GM12878 (cell line): ENCODE measurements at regions not wholly inside any gene's neighbourhood (a gene's known extent, or its start where the extent isn't known, plus 50 kb on each side); places are given as distances from the start of the nearest gene placed in this dataset.

Source experiments
- ATAC-seq: fragments of 200-7000 bp; cut with Tn5 transposase; 3 replicates; pipeline ENCODE4 v1.9.1; 2020; ENCODE audit warnings: mild to moderate bottlenecking, moderate library complexity
- BruUV-seq: library from RNA; stranded (reverse); fragments of 400-500 nt; replicated peaks from 2 replicates; lab custom pipeline; 2021; lab: Mats Ljungman, UMichigan
- CTCF ChIA-PET: fragments of 300-600 bp; sonication (Branson Sonifier 250); formaldehyde crosslinking; extraction: SDS; loops from one replicate; lab custom pipeline; 2021; ENCODE audit warnings: inconsistent platforms; lab: Yijun Ruan, JAX
- POLR2A ChIA-PET: fragments of 350-600 bp; formaldehyde crosslinking; extraction: SDS; loops from one replicate; lab custom pipeline; 2021; ENCODE audit warnings: inconsistent platforms; lab: Charles Lee
- RAD21 ChIA-PET: fragments of 300-600 bp; sonication (Branson Sonifier 250); formaldehyde crosslinking; loops from one replicate; lab custom pipeline; 2023; ENCODE audit warnings: antibody characterized with exemption; ENCODE audit not compliant: unreplicated experiment; lab: Charles Lee
- SMC1A ChIA-PET: fragments of 300-600 bp; sonication (Branson Sonifier 250); formaldehyde crosslinking; loops from one replicate; lab custom pipeline; 2023; ENCODE audit not compliant: unreplicated experiment, uncharacterized antibody; lab: Charles Lee
- DNase-seq: peaks from one replicate; pipeline ENCODE4 v3.0.0-alpha.2; 2011; ENCODE audit warnings: low read depth, low spot score
- FAIRE-seq: peaks from 3 replicates; lab custom pipeline; 2011; peaks lifted over from hg19 to GRCh38; lab: Jason Lieb, UNC
- H2AFZ ChIP-seq: 2 replicates; pipeline ENCODE4 v1.6.0; 2011; ENCODE audit warnings: low read depth, low read length, control low read depth; ENCODE audit not compliant: control insufficient read depth
- H3K27ac ChIP-seq: 2 replicates; pipeline ENCODE4 v1.5.1; 2011; ENCODE audit warnings: control low read depth; ENCODE audit not compliant: control insufficient read depth, insufficient read depth
- H3K27me3 ChIP-seq, 2 experiments: replicated peaks in 1 of 2; 2 replicates each; pipeline versions ENCODE4 v1.6.0 to v1.6.1; 2011; ENCODE audit warnings: low read length in 1 of 2; ENCODE audit not compliant: control insufficient read depth in 2 of 2, insufficient read depth in 2 of 2
- H3K36me3 ChIP-seq, 2 experiments: 2 replicates each; pipeline ENCODE4 v1.5.1; 2011; ENCODE audit warnings: low read length in 1 of 2; ENCODE audit not compliant: control insufficient read depth in 2 of 2, insufficient read depth in 2 of 2
- H3K4me1 ChIP-seq: 2 replicates; pipeline ENCODE4 v1.6.1; 2011; ENCODE audit warnings: mild to moderate bottlenecking, low read length, moderate library complexity, mixed read lengths; ENCODE audit not compliant: control insufficient read depth, insufficient read depth
- H3K4me2 ChIP-seq: 2 replicates; pipeline ENCODE4 v1.6.0; 2011; ENCODE audit warnings: control low read depth; ENCODE audit not compliant: control insufficient read depth, insufficient read depth
- H3K4me3 ChIP-seq: fragments of 200-600 bp; sonication (generic); 2 replicates; pipeline ENCODE4 v1.5.1; 2016
- H3K79me2 ChIP-seq: 2 replicates; pipeline ENCODE4 v1.6.0; 2011; ENCODE audit warnings: low read length; ENCODE audit not compliant: control insufficient read depth, insufficient read depth
- H3K9ac ChIP-seq: 2 replicates; pipeline ENCODE4 v1.8.0; 2011; ENCODE audit warnings: low read length, control low read depth, mixed read lengths; ENCODE audit not compliant: control insufficient read depth, insufficient read depth
- H3K9me3 ChIP-seq: replicated peaks from 3 replicates; pipeline ENCODE4 v1.5.1; 2011; ENCODE audit warnings: mild to moderate bottlenecking, low read length; ENCODE audit not compliant: control insufficient read depth, insufficient read depth
- H4K20me1 ChIP-seq: 2 replicates; pipeline ENCODE4 v1.6.0; 2011; ENCODE audit not compliant: control insufficient read depth, insufficient read depth
- FOXK2 ChIP-seq: fragments of 450-650 bp; IDR thresholded peaks from 2 replicates; pipeline ENCODE4 v1.6.1; 2017; ENCODE audit warnings: mild to moderate bottlenecking, moderate library complexity
- SIN3A ChIP-seq: IDR thresholded peaks from 2 replicates; pipeline ENCODE4 v1.6.1; 2012; ENCODE audit warnings: low read depth, low read length, improper control_type of control experiment
- ZNF622 ChIP-seq: fragments of 450-650 bp; IDR thresholded peaks from 2 replicates; pipeline ENCODE4 v1.6.1; 2017; ENCODE audit warnings: mild to moderate bottlenecking, inconsistent platforms
- WGBS: methylation state at CpG from one replicate; pipeline ENCODE4 v1.1.6; 2016; ENCODE audit warnings: low lambda C conversion rate; ENCODE audit not compliant: insufficient replicate concordance, insufficient coverage; ENCODE audit errors: missing lambda C conversion rate; 5-methylcytosine and 5-hydroxymethylcytosine counted together
- in situ Hi-C: fragments of 300-500 bp; cut with MboI; formaldehyde crosslinking; loops from 9 replicates; pipeline ENCODE4 v1.14.3; 2018; ENCODE audit warnings: mixed read lengths
- intact Hi-C: fragments of 100-400 bp; cut with micrococcal nuclease; formaldehyde crosslinking; loops from one replicate; pipeline ENCODE4 v1.14.2; 2022; ENCODE audit not compliant: unreplicated experiment
- TF ChIP-seq, protein P1 (sequence below): fragments of 450-650 bp; IDR thresholded peaks from 2 replicates; pipeline ENCODE4 v1.6.1; 2017; ENCODE audit warnings: mild to moderate bottlenecking, low read depth, inconsistent platforms; ENCODE audit not compliant: poor library complexity, severe bottlenecking
- TF ChIP-seq, protein P2 (sequence below): IDR thresholded peaks from 2 replicates; pipeline ENCODE4 v1.6.1; 2012; ENCODE audit warnings: low read depth, low read length, improper control_type of control experiment

DNA sequence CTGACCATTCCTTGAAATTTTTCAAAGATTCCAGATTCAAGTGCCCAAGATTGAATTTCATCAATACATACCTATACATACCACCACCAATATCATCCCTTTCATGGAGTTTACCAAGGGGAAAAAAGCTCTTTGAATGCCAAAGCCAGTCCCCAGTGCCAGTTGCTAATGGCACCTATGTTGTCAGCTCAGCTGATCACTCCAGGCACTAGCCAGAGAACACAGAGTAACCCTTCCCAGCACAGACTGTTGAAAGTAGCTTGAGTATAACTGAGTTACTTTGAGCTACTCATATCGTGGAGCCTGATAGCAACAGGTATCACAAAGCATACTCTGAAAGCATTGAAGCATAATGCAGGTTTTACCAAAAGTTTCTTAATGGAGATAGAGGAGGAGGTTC is 133.9 kb upstream of the NFIA start:
- H2AFZ ChIP-seq, result no peak overlapping the region
- BruUV-seq, result no TSS peak
- no peaks in the 10 kb centered on the region for H3K79me2 ChIP-seq
- no peak for ATAC-seq
- ChIA-PET SMC1A (no interaction called here), POLR2A (no interaction called here), CTCF (no interaction called here)
- H3K9me3 ChIP-seq, result no peaks in the 10 kb centered on the region
- H3K4me2 ChIP-seq, result no peak overlapping the region
- intact Hi-C loops, result no loop called here
- H3K27ac ChIP-seq, result no peak overlapping the region
- H3K4me3 ChIP-seq, result no peak overlapping the region
- in situ Hi-C loops, result no loop called here
- no peak for FAIRE-seq
- no peak overlapping the region for H3K9ac ChIP-seq
- no peaks in the 10 kb centered on the region for H3K36me3 ChIP-seq
- peaks cover 0 to 2% of the 10 kb centered on the region in 2 experiments; a peak in 1 of 4 replicates for H3K27me3 ChIP-seq
- no peaks in the 10 kb centered on the region for H3K4me1 ChIP-seq
- DNase-seq, result no peak
- TF ChIP-seq, protein P1, sequence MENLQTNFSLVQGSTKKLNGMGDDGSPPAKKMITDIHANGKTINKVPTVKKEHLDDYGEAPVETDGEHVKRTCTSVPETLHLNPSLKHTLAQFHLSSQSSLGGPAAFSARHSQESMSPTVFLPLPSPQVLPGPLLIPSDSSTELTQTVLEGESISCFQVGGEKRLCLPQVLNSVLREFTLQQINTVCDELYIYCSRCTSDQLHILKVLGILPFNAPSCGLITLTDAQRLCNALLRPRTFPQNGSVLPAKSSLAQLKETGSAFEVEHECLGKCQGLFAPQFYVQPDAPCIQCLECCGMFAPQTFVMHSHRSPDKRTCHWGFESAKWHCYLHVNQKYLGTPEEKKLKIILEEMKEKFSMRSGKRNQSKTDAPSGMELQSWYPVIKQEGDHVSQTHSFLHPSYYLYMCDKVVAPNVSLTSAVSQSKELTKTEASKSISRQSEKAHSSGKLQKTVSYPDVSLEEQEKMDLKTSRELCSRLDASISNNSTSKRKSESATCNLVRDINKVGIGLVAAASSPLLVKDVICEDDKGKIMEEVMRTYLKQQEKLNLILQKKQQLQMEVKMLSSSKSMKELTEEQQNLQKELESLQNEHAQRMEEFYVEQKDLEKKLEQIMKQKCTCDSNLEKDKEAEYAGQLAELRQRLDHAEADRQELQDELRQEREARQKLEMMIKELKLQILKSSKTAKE, result no peak
- TF ChIP-seq SIN3A, result no peak
- no peak for TF ChIP-seq ZNF622
- TF ChIP-seq, protein P2, sequence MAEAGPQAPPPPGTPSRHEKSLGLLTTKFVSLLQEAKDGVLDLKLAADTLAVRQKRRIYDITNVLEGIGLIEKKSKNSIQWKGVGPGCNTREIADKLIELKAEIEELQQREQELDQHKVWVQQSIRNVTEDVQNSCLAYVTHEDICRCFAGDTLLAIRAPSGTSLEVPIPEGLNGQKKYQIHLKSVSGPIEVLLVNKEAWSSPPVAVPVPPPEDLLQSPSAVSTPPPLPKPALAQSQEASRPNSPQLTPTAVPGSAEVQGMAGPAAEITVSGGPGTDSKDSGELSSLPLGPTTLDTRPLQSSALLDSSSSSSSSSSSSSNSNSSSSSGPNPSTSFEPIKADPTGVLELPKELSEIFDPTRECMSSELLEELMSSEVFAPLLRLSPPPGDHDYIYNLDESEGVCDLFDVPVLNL, result no peak
- no peak for TF ChIP-seq FOXK2
- TF ChIP-seq, all 136 proteins: peak for 0
- no peaks in the 10 kb centered on the region for H4K20me1 ChIP-seq
- WGBS, result 0% methylated on average over 1 of the region's 1 CpG
- RAD21 ChIA-PET, result no interaction called here
